Mesendoderm (in vitro differentiated cells): ENCODE measurements at regions not wholly inside any gene's neighbourhood (a gene's known extent, or its start where the extent isn't known, plus 50 kb on each side); places are given as distances from the start of the nearest gene placed in this dataset.

Experiments used
- DNase-seq: peaks from one replicate; pipeline ENCODE4 v3.0.0; 2013
- H2AK5ac ChIP-seq: 2 replicates; pipeline ENCODE4 v1.6.1; 2013; ENCODE audit warnings: low read length, inconsistent platforms
- H2BK120ac ChIP-seq: 2 replicates; pipeline ENCODE4 v1.6.1; 2013; ENCODE audit warnings: low read depth, mild to moderate bottlenecking, low read length, moderate library complexity, mixed read lengths
- H2BK15ac ChIP-seq: replicated peaks from 2 replicates; pipeline ENCODE4 v1.6.1; 2013; ENCODE audit warnings: low read depth, mild to moderate bottlenecking, moderate library complexity
- H2BK5ac ChIP-seq: 2 replicates; pipeline ENCODE4 v1.6.1; 2013; ENCODE audit warnings: low read length, inconsistent platforms
- H3K18ac ChIP-seq: 2 replicates; pipeline ENCODE4 v1.6.1; 2013; ENCODE audit warnings: mild to moderate bottlenecking, low read length, mixed read lengths
- H3K23ac ChIP-seq: one replicate; pipeline ENCODE4 v1.6.1; 2013; ENCODE audit warnings: low read length
- H3K27ac ChIP-seq: 2 replicates; pipeline ENCODE4 v1.5.1; 2013; ENCODE audit warnings: low read depth, mild to moderate bottlenecking, inconsistent platforms, low read length, moderate library complexity
- H3K27me3 ChIP-seq: 2 replicates; pipeline ENCODE4 v1.6.1; 2013; ENCODE audit warnings: low read length, control low read depth, mild to moderate bottlenecking, inconsistent platforms; ENCODE audit not compliant: insufficient read depth, poor library complexity
- H3K36me3 ChIP-seq: 2 replicates; pipeline ENCODE4 v1.6.1; 2013; ENCODE audit warnings: low read length, inconsistent platforms; ENCODE audit not compliant: control insufficient read depth, insufficient read depth
- H3K4ac ChIP-seq: one replicate; pipeline ENCODE4 v1.6.1; 2013; ENCODE audit warnings: low read depth, mild to moderate bottlenecking, low read length, moderate library complexity
- H3K4me1 ChIP-seq: 2 replicates; pipeline ENCODE4 v1.6.1; 2013; ENCODE audit warnings: low read depth, low read length, inconsistent platforms; ENCODE audit not compliant: control insufficient read depth
- H3K4me2 ChIP-seq: 2 replicates; pipeline ENCODE4 v1.6.1; 2013; ENCODE audit warnings: low read length
- H3K4me3 ChIP-seq: 2 replicates; pipeline ENCODE4 v1.5.1; 2013; ENCODE audit warnings: mild to moderate bottlenecking, low read length
- H3K56ac ChIP-seq: one replicate; pipeline ENCODE4 v1.6.1; 2013; ENCODE audit warnings: low read length
- H3K79me1 ChIP-seq: 2 replicates; pipeline ENCODE4 v1.6.1; 2013; ENCODE audit warnings: low read length, inconsistent platforms
- H3K79me2 ChIP-seq: 2 replicates; pipeline ENCODE4 v1.6.1; 2013; ENCODE audit warnings: mild to moderate bottlenecking, low read length; ENCODE audit not compliant: control insufficient read depth, insufficient read depth
- H3K9ac ChIP-seq: 2 replicates; pipeline ENCODE4 v1.6.1; 2013; ENCODE audit warnings: low read length, inconsistent platforms
- H4K5ac ChIP-seq: one replicate; pipeline ENCODE4 v1.6.1; 2013; ENCODE audit warnings: low read length
- H4K8ac ChIP-seq: one replicate; pipeline ENCODE4 v1.6.1; 2013; ENCODE audit warnings: low read depth, mild to moderate bottlenecking, control low read depth, low read length, moderate library complexity
- WGBS: extraction: QIAGEN DNeasy Blood & Tissue Kit; methylation state at CpG from one replicate; pipeline ENCODE4 v1.1.7; 2013; ENCODE audit warnings: low lambda C conversion rate, missing lambda C conversion rate; ENCODE audit not compliant: insufficient coverage; ENCODE audit errors: extremely low coverage; 5-methylcytosine and 5-hydroxymethylcytosine counted together

DNA sequence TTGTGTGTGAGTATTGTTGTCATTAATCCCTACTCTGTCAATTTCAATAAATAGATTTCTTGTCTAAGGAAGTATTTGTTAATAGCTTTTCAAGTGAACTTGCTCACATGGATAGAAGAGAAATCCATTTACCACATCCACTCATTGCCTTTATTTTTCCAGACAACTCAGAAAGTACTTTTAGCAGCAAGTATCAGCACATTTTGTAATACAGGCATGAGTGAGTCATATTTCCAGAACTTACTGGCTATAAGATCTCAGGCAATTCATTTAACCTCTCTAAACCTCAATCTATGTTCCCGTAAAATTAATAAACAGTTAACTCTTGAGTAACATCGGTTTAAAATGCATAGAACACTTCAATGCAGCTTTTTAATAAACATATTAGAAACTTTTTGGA is 317.9 kb upstream of the PCDH7 start:
- Histone ChIP-seq H3K18ac (no peak overlapping the region), H3K36me3 (no peaks in the 10 kb centered on the region), H2BK120ac (no peak overlapping the region), H3K4ac (no peak overlapping the region), H2BK15ac (no peak overlapping the region), H3K4me1 (no peaks in the 10 kb centered on the region), H3K27ac (no peak overlapping the region), H3K4me3 (no peak overlapping the region), H2BK5ac (no peak overlapping the region), H3K27me3 (no peaks in the 10 kb centered on the region), H3K9ac (no peak overlapping the region), H3K23ac (no peak overlapping the region), H4K5ac (no peak overlapping the region), H3K56ac (no peak overlapping the region), H3K79me1 (no peaks in the 10 kb centered on the region), H2AK5ac (no peak overlapping the region), H3K4me2 (no peak overlapping the region), H3K79me2 (no peaks in the 10 kb centered on the region), H4K8ac (no peak overlapping the region)
- DNase-seq, result no peak
- WGBS, result no CpG with 5 or more reads among the region's 2 CpGs

DNA sequence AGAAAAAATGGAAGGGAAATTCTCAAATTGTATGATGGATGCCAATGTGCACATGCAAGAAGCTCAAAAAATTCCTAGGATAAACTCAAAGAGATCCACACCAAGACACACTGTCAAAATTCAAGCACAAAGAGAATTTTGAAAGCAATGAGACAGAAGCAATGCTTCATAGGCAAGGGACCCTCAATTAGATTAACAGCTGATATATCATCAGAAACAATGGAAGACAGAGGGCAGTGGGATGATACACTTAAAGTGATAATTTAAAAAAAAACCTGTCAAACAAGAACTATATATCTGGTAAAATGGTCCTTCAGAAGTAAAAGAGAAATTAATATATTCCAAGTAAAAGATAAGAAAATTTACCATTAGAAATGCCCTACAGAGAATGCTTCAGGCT is 306.3 kb upstream of the PCDH7 start:
- Histone ChIP-seq H2AK5ac (no peak overlapping the region), H3K23ac (no peak overlapping the region)
- peak; percentile 1 for DNase-seq

DNA sequence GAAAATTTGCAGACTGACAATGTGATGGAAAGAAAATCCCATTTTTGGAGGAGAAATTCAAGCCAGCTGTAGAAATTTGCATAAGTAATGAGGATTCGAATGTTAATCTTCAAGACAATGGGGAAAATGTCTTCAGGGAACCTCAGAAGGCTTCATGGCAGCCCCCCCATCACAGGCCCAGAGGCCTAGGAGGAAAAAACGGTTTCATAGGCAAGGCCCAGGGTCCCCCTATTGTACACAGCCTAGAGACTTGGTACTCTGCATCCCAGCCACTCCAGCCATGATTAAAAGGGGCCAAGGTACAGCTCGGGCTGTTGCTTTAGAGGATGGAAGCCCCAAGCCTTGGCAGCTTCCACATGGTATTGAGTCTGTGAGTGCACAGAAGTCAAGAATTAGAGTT is 303.6 kb upstream of the PCDH7 start:
- Histone ChIP-seq H3K9ac (no peak overlapping the region), H3K36me3 (no peaks in the 10 kb centered on the region), H3K27ac (no peak overlapping the region), H2BK120ac (no peak overlapping the region), H3K4me1 (no peaks in the 10 kb centered on the region), H2AK5ac (no peak overlapping the region), H3K18ac (no peak overlapping the region), H3K23ac (no peak overlapping the region), H3K4me3 (no peak overlapping the region), H3K56ac (no peak overlapping the region), H3K27me3 (no peaks in the 10 kb centered on the region), H3K4ac (no peak overlapping the region), H4K5ac (no peak overlapping the region), H2BK5ac (no peak overlapping the region), H3K4me2 (no peak overlapping the region), H3K79me2 (no peaks in the 10 kb centered on the region), H4K8ac (no peak overlapping the region), H2BK15ac (no peak overlapping the region), H3K79me1 (no peaks in the 10 kb centered on the region)
- no CpG with 5 or more reads among the region's 3 CpGs for WGBS
- no peak for DNase-seq

More for the DNA sequence above, 306.3 kb upstream of the PCDH7 start:
- H3K36me3 ChIP-seq, result no peaks in the 10 kb centered on the region
- H3K4me3 ChIP-seq, result no peak overlapping the region
- H3K9ac ChIP-seq, result no peak overlapping the region
- H3K4me2 ChIP-seq, result no peak overlapping the region
- H3K4me1 ChIP-seq, result no peaks in the 10 kb centered on the region
- H2BK5ac ChIP-seq, result no peak overlapping the region
- no peak overlapping the region for H4K8ac ChIP-seq
- H3K56ac ChIP-seq, result no peak overlapping the region
- H3K27me3 ChIP-seq, result no peaks in the 10 kb centered on the region
- H3K18ac ChIP-seq, result no peak overlapping the region
- H4K5ac ChIP-seq, result no peak overlapping the region
- H3K27ac ChIP-seq, result no peak overlapping the region
- H2BK120ac ChIP-seq, result no peak overlapping the region
- H3K4ac ChIP-seq, result no peak overlapping the region
- H3K79me2 ChIP-seq, result no peaks in the 10 kb centered on the region
- no peak overlapping the region for H2BK15ac ChIP-seq
- H3K79me1 ChIP-seq, result no peaks in the 10 kb centered on the region

DNA sequence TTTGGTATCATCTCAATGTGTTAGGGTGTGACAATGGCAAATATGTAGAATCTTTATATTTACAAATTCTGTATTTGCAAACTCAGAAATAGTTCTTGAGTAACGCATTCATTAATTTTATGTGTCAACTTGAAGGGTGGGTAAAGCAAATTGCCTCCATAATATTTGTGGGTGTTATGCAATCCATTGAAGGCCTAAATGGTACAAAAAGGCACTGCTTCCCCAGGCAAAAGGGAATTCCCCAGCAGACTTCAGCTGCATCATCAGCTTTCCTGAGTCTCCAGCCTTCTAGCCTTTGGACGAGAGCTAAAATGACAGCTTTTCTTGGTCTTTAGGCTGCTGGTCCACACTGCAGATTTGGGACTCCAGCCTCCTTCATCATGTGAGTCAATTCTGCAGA is 292.2 kb upstream of the PCDH7 start:
- no peak overlapping the region for H3K4ac ChIP-seq
- H3K56ac ChIP-seq, result no peak overlapping the region
- no peak for DNase-seq
- no peak overlapping the region for H3K23ac ChIP-seq
- no peak overlapping the region for H3K27ac ChIP-seq
- no peaks in the 10 kb centered on the region for H3K27me3 ChIP-seq
- H3K79me2 ChIP-seq, result no peaks in the 10 kb centered on the region
- H4K5ac ChIP-seq, result no peak overlapping the region
- H3K79me1 ChIP-seq, result no peaks in the 10 kb centered on the region
- H2BK15ac ChIP-seq, result no peak overlapping the region
- no peak overlapping the region for H4K8ac ChIP-seq
- no peak overlapping the region for H2BK120ac ChIP-seq
- H3K4me3 ChIP-seq, result no peak overlapping the region
- no peak overlapping the region for H3K18ac ChIP-seq
- no peak overlapping the region for H3K9ac ChIP-seq
- WGBS, result no CpG with 5 or more reads among the region's 2 CpGs
- no peak overlapping the region for H2BK5ac ChIP-seq
- H3K4me1 ChIP-seq, result no peaks in the 10 kb centered on the region
- H3K4me2 ChIP-seq, result no peak overlapping the region
- H2AK5ac ChIP-seq, result no peak overlapping the region
- H3K36me3 ChIP-seq, result no peaks in the 10 kb centered on the region

DNA sequence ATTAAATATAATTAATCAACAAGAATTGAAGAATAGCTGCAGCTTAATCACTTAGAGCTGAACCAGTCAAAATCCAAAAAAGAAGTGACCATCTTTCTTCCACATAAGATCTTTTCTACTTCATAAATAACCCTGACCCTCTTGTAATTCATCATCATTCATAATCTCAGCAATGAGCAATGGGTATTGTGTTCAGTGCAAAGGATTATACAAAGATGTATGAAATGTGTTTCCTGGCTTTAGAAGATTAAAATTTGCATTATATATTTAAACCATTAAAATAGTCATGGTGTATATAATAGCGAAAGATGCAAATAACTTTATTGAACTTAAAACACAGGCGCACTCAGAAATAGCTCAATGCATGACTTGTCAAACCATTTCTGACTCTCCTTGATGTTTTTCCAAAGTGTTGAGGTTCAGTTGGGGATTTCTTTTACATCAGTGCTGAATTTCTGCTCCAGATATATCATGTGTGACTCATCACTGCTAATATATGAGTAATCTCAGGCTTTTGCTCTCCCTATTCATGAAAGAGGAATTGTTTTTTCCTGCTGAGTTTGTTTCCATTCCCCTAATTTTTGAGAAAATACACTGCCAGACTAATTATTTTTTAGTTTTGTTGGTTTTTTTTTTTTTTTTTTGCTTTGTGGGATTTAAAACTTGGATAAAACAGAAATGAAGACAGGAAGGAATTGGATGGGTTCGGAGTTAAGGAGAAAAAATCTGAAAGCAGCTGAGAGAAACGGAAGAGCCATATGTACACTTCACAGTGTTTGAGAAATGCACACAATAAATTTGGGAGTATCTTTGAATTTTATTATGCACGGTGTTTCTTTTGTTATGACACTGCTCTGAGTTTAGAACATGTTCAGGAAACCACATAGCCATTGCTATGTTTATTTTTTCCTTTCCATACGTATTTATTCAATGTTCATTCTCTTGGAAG is 290.1 kb upstream of the PCDH7 start:
- no peak overlapping the region for H2AK5ac ChIP-seq
- WGBS, result no CpG with 5 or more reads among the region's 6 CpGs
- no peak overlapping the region for H3K23ac ChIP-seq
- no peak for DNase-seq
- no peak overlapping the region for H3K9ac ChIP-seq
- no peak overlapping the region for H4K8ac ChIP-seq
- H3K4me1 ChIP-seq, result no peaks in the 10 kb centered on the region
- H3K4me3 ChIP-seq, result no peak overlapping the region
- H3K56ac ChIP-seq, result no peak overlapping the region
- no peak overlapping the region for H3K4ac ChIP-seq
- H2BK5ac ChIP-seq, result no peak overlapping the region
- no peak overlapping the region for H2BK120ac ChIP-seq
- no peak overlapping the region for H3K27ac ChIP-seq
- no peak overlapping the region for H2BK15ac ChIP-seq
- no peak overlapping the region for H4K5ac ChIP-seq
- no peak overlapping the region for H3K4me2 ChIP-seq
- no peaks in the 10 kb centered on the region for H3K79me2 ChIP-seq
- H3K18ac ChIP-seq, result no peak overlapping the region
- no peaks in the 10 kb centered on the region for H3K79me1 ChIP-seq
- no peaks in the 10 kb centered on the region for H3K27me3 ChIP-seq
- no peaks in the 10 kb centered on the region for H3K36me3 ChIP-seq

DNA sequence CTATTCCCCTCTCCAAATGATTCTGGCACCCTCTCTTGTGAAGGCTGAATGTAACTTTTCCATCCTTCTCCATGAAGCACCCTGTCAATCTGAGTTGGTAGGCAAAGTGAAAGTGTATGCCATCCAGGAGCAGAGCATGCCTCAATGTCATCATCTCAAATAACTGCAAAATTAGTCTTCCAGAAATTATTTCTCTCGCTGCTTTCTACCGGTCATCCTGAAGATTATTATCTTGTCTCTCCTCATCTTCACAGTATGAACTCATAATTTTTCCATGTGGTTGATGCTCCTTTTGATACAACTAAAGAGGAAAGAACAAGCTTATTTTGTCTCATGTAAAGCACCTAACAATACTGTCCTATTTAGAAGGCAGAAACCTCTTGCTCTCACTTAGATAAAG is 285.5 kb upstream of the PCDH7 start:
- Histone ChIP-seq H2BK15ac (no peak overlapping the region), H3K18ac (no peak overlapping the region), H2AK5ac (no peak overlapping the region), H3K23ac (no peak overlapping the region), H4K8ac (no peak overlapping the region), H3K27me3 (no peaks in the 10 kb centered on the region), H3K9ac (no peak overlapping the region), H2BK5ac (no peak overlapping the region), H3K56ac (no peak overlapping the region), H3K4ac (no peak overlapping the region), H2BK120ac (no peak overlapping the region), H3K79me2 (no peaks in the 10 kb centered on the region), H3K4me2 (no peak overlapping the region), H3K4me3 (no peak overlapping the region), H3K79me1 (no peaks in the 10 kb centered on the region), H3K27ac (no peak overlapping the region), H3K4me1 (no peaks in the 10 kb centered on the region), H3K36me3 (no peaks in the 10 kb centered on the region), H4K5ac (no peak overlapping the region)
- no CpG with 5 or more reads among the region's 2 CpGs for WGBS
- no peak for DNase-seq
